ENCODE measurements at regions not wholly inside any gene's neighbourhood (a gene's known extent, or its start where the extent isn't known, plus 50 kb on each side); places are given as distances from the start of the nearest gene placed in this dataset.

GRCh38 chr5:90000351-90000750 lies 409.2 kb downstream of the CETN3 start:
- Histone ChIP-seq H3K4me3 (no peak overlapping the region), H3K9me3 (no peaks in the 10 kb centered on the region), H3K4me1 (no peaks in the 10 kb centered on the region), H3K27me3 (no peaks in the 10 kb centered on the region), H3K27ac (no peak overlapping the region), H3K36me3 (no peaks in the 10 kb centered on the region)
- ATAC-seq = no peak
- 63% methylated on average over 2 of the region's 2 CpGs; no CpG with 5 or more reads in 1 of the 2 donors for WGBS, 2 donors (ENCODE audit: low coverage in 1 of 2)
- no peak for TF ChIP-seq POLR2A (IDR thresholded peaks at IDR 0.05)

- H3K4me1 ChIP-seq = no peaks in the 10 kb centered on the region
- no peak for ATAC-seq
- WGBS, 2 donors (ENCODE audit: low coverage in 1 of 2) = 50 to 79% methylated on average over 2 to 3 of the region's 3 CpGs
- H3K9me3 ChIP-seq = no peaks in the 10 kb centered on the region
- no peak overlapping the region for H3K4me3 ChIP-seq
- no peak overlapping the region for H3K27ac ChIP-seq
- H3K36me3 ChIP-seq = no peaks in the 10 kb centered on the region
- no peaks in the 10 kb centered on the region for H3K27me3 ChIP-seq
- TF ChIP-seq EP300 (IDR thresholded peaks at IDR 0.05) = no peak
- TF ChIP-seq POLR2AphosphoS5 (IDR thresholded peaks at IDR 0.05) = no peak
Measured at GRCh38 chr5:89998519-89999305, 410.8 kb downstream of the CETN3 start.

DNA sequence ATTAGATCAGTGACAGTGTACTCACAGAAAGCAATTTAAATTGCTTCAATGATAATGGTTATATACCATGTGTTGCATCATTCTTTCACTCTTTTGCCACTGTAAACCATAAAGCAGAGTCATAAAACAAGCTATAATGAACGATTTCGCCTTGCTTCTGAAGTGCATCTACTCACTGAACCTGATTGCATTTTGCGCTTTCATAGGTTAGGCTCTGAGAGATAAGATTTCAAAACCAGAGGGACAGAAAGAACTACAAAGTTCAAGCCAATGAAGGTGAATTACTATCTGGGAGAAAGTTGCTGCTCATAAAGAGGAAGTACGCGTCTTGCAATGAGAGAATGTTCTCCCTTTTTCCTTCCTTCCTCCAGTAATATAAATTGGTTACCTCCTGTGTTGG lies 412.7 kb downstream of the CETN3 start:
- H3K36me3 ChIP-seq = no peaks in the 10 kb centered on the region
- WGBS, 2 donors (ENCODE audit: low coverage in 1 of 2) = 87 to 93% methylated on average over 5 of the region's 5 CpGs
- no peaks in the 10 kb centered on the region for H3K9me3 ChIP-seq
- no peak overlapping the region for H3K27ac ChIP-seq
- no peaks in the 10 kb centered on the region for H3K4me1 ChIP-seq
- H3K4me3 ChIP-seq = no peak overlapping the region
- no peaks in the 10 kb centered on the region for H3K27me3 ChIP-seq
- TF ChIP-seq POLR2AphosphoS5 (IDR thresholded peaks at IDR 0.05) (no peak), POLR2A (IDR thresholded peaks at IDR 0.05) (no peak), CTCF (IDR thresholded peaks at IDR 0.05) (no peak), EP300 (IDR thresholded peaks at IDR 0.05) (no peak)
- ATAC-seq = no peak

DNA sequence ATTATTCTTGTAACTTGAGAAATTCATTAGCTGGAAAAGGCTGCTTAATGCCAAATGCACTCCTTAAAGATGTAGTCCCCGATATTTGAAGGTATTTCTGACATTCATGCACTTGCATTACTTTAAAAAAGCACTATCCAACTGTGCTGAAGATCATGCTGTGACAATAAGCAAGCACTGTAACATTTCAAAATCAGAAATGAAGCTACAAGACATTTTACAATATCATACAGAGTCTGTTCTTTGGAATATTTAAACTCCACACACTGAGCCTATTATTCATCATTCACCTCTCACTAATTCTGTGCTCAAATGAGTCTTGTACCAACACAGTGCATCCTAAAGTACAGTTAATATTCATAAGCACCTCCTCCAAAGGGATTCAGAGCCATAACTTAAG lies 413.2 kb downstream of the CETN3 start:
- no peaks in the 10 kb centered on the region for H3K36me3 ChIP-seq
- no peaks in the 10 kb centered on the region for H3K27me3 ChIP-seq
- H3K27ac ChIP-seq = no peak overlapping the region
- H3K4me1 ChIP-seq = no peaks in the 10 kb centered on the region
- H3K4me3 ChIP-seq = no peak overlapping the region
- ATAC-seq = no peak
- no peaks in the 10 kb centered on the region for H3K9me3 ChIP-seq
- WGBS, 2 donors (ENCODE audit: low coverage in 1 of 2) = 53 to 54% methylated on average over 1 of the region's 1 CpG
- TF ChIP-seq POLR2A (IDR thresholded peaks at IDR 0.05) (no peak), POLR2AphosphoS5 (IDR thresholded peaks at IDR 0.05) (no peak), CTCF (IDR thresholded peaks at IDR 0.05) (no peak), EP300 (IDR thresholded peaks at IDR 0.05) (no peak)

GRCh38 chr5:89994266-89994665 lies 415.3 kb downstream of the CETN3 start:
- Histone ChIP-seq H3K4me1 (peaks cover 1 to 11% (median 2%) of the 10 kb centered on the region in 3 donors), H3K27me3 (no peaks in the 10 kb centered on the region), H3K27ac (no peak overlapping the region), H3K9me3 (no peaks in the 10 kb centered on the region), H3K36me3 (no peaks in the 10 kb centered on the region), H3K4me3 (no peak overlapping the region)
- no peak for ATAC-seq
- TF ChIP-seq POLR2AphosphoS5 (IDR thresholded peaks at IDR 0.05) (no peak), EP300 (IDR thresholded peaks at IDR 0.05) (no peak)

DNA sequence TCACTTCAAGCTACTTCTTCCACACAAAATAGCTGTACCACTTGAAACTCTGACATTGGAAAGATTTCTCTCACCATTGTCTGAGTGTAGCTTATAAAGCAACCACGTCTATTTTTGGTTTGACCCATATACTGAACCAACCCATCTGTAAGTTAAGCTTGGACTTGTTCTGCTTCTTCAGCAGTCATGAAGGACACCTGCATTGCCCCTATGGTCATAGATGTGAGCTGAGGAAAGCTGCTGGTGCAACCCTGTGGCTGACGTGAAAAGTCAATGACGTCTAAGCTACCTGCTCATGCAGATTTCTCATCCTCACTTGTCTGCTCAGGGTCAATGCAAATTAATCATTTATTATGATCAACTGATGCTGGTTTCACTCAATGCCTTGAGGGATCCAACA lies 417.4 kb downstream of the CETN3 start:
- WGBS, 2 donors (ENCODE audit: low coverage in 1 of 2) = 81 to 91% methylated on average over 3 of the region's 3 CpGs
- no peaks in the 10 kb centered on the region for H3K9me3 ChIP-seq
- no peak overlapping the region for H3K27ac ChIP-seq
- TF ChIP-seq CTCF (IDR thresholded peaks at IDR 0.05) (no peak), EP300 (IDR thresholded peaks at IDR 0.05) (no peak), POLR2AphosphoS5 (IDR thresholded peaks at IDR 0.05) (no peak), POLR2A (IDR thresholded peaks at IDR 0.05) (no peak)
- peaks cover 3 to 22% (median 7%) of the 10 kb centered on the region in 3 donors for H3K4me1 ChIP-seq
- H3K4me3 ChIP-seq = no peak overlapping the region
- ATAC-seq = no peak
- H3K27me3 ChIP-seq = no peaks in the 10 kb centered on the region
- H3K36me3 ChIP-seq = no peaks in the 10 kb centered on the region
